Prostate gland (tissue), 2 donors: ENCODE measurements at regions not wholly inside any gene's neighbourhood (a gene's known extent, or its start where the extent isn't known, plus 50 kb on each side); places are given as distances from the start of the nearest gene placed in this dataset.

Source experiments
- DNase-seq: peaks from one replicate; pipeline ENCODE4 v3.0.0-alpha.2; 2019; ENCODE audit warnings: low spot score
- H3K27ac ChIP-seq, 2 donors: fragments of 200-600 bp; sonication (generic); 2 replicates each; pipeline ENCODE4 v1.5.1; 2017 to 2019
- H3K27me3 ChIP-seq: fragments of 200-600 bp; sonication (generic); replicated peaks from 2 replicates; pipeline ENCODE4 v1.5.1; 2019; ENCODE audit not compliant: insufficient read depth
- H3K36me3 ChIP-seq, 2 donors: fragments of 200-600 bp; sonication (generic); 1 replicate in 1 of 2; 2 replicates in 1 of 2; pipeline versions ENCODE4 v1.5.1 to v1.8.1; 2017 to 2019
- H3K4me1 ChIP-seq: fragments of 200-600 bp; sonication (generic); replicated peaks from 2 replicates; pipeline ENCODE4 v1.5.1; 2019
- H3K4me3 ChIP-seq, 2 donors: fragments of 200-600 bp; sonication (generic); 2 replicates each; pipeline ENCODE4 v1.5.1; 2017 to 2019
- H3K9me3 ChIP-seq: fragments of 200-600 bp; sonication (generic); 2 replicates; pipeline ENCODE4 v1.5.1; 2017
- POLR2A ChIP-seq: fragments of 450-650 bp; IDR thresholded peaks from one replicate; pipeline ENCODE4 v1.6.1; 2016; ENCODE audit warnings: antibody characterized with exemption, mild to moderate bottlenecking
- POLR2AphosphoS5 ChIP-seq: sonication (generic); formaldehyde crosslinking; IDR thresholded peaks from one replicate; pipeline ENCODE4 v1.6.1; 2017; ENCODE audit warnings: antibody characterized with exemption
- whole genome bisulfite sequencing: methylation state at CpG from one replicate; pipeline ENCODE4 v1.1.5; 2018; 5-methylcytosine and 5-hydroxymethylcytosine counted together
- intact Hi-C: fragments of 100-400 bp; cut with DNase I; formaldehyde crosslinking; loops from one replicate; pipeline ENCODE4 v1.14.2; 2022
- TF ChIP-seq, protein P1 (sequence below), 4 experiments: fragments of 200-600 bp in 2 of 4; fragments of 450-650 bp in 2 of 4; sonication (generic) in 2 of 4; IDR thresholded peaks; 1 replicate in 3 of 4; 2 replicates in 1 of 4; pipeline ENCODE4 v1.5.1; 2016 to 2019; ENCODE audit warnings: antibody characterized with exemption in 4 of 4, mild to moderate bottlenecking in 2 of 4, moderate library complexity in 2 of 4

DNA sequence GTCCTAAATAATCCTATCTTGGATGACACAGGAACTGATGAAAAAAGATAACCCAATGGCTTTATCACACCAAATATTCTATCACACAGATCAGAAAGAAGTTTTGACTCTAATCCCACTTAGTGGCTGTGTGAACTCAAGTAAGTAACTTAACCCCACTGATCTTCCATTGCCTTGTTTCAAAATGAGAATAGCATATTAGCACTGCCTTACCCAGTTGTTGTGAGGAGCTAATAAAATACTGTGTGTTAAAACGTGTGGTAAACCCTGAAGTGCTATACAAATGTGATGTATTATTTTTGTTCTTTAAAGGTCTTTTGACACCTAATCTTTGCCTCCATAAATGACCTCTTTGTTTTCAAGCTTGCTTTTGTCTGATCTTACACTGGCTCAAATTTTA is 60.9 kb upstream of the ARID2 start:
- no peak overlapping the region for H3K27ac ChIP-seq
- WGBS = 26% methylated on average over 1 of the region's 1 CpG
- no peak for DNase-seq
- H3K36me3 ChIP-seq = no peaks in the 10 kb centered on the region
- H3K4me1 ChIP-seq = no peaks in the 10 kb centered on the region
- TF ChIP-seq POLR2A = no peak
- TF ChIP-seq, protein P1, sequence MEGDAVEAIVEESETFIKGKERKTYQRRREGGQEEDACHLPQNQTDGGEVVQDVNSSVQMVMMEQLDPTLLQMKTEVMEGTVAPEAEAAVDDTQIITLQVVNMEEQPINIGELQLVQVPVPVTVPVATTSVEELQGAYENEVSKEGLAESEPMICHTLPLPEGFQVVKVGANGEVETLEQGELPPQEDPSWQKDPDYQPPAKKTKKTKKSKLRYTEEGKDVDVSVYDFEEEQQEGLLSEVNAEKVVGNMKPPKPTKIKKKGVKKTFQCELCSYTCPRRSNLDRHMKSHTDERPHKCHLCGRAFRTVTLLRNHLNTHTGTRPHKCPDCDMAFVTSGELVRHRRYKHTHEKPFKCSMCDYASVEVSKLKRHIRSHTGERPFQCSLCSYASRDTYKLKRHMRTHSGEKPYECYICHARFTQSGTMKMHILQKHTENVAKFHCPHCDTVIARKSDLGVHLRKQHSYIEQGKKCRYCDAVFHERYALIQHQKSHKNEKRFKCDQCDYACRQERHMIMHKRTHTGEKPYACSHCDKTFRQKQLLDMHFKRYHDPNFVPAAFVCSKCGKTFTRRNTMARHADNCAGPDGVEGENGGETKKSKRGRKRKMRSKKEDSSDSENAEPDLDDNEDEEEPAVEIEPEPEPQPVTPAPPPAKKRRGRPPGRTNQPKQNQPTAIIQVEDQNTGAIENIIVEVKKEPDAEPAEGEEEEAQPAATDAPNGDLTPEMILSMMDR (IDR thresholded peaks at IDR 0.05) = no peak
- no peak for TF ChIP-seq POLR2AphosphoS5
- H3K4me3 ChIP-seq = no peak overlapping the region
- H3K27me3 ChIP-seq = no peaks in the 10 kb centered on the region
- no peaks in the 10 kb centered on the region for H3K9me3 ChIP-seq
- intact Hi-C loops = no loop called here

DNA sequence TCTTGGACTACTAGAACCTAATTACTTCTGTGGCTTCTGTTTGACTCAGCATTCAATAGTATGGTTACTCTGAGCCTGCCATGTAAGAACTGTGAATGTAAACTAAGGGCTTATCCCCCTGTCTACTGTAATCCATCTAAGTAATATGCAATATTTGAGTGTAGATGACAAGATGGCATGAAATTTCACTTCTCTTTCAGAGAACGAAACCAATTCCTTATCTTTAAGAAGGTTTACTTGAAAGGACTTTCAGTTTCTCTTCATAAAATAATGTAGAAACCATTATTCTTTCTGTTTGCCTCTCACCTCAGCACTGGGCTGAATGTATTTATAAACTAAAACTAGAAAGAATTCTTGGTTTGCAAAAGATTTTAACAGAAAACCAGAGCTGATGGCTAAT is 60.4 kb upstream of the ARID2 start:
- TF ChIP-seq, protein P1 (IDR thresholded peaks at IDR 0.05) = no peak
- TF ChIP-seq POLR2AphosphoS5 = no peak
- TF ChIP-seq POLR2A = no peak
- WGBS = 72% methylated on average over 1 of the region's 1 CpG
- Histone ChIP-seq H3K4me3 (no peak overlapping the region), H3K27me3 (no peaks in the 10 kb centered on the region), H3K4me1 (no peaks in the 10 kb centered on the region), H3K36me3 (no peaks in the 10 kb centered on the region), H3K9me3 (no peaks in the 10 kb centered on the region), H3K27ac (no peak overlapping the region)
- no peak for DNase-seq
- intact Hi-C loops = no loop called here

DNA sequence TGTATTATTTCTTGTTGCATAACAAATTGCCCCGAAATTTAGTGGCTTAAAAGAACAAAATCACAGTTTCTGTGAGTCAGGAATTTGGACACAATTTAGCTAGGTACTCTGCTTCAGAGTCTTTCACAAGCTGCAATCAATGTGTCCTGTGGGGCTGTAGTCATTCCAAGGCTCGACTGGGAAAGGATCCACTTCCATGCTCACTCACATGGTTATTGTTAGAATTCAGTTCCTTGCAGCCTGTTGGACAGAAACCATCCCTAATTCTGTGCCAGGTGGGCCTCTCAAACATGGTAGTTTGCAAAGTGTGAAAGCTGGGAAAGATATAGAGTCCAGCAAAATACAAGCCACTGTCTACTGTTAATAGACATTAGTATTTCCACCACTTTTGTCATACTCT is 59.7 kb upstream of the ARID2 start:
- no peak for DNase-seq
- H3K4me1 ChIP-seq = no peaks in the 10 kb centered on the region
- no peak overlapping the region for H3K27ac ChIP-seq
- intact Hi-C loops = no loop called here
- H3K4me3 ChIP-seq = no peak overlapping the region
- no peaks in the 10 kb centered on the region for H3K27me3 ChIP-seq
- WGBS = 69% methylated on average over 2 of the region's 2 CpGs
- H3K9me3 ChIP-seq = no peaks in the 10 kb centered on the region
- no peak for TF ChIP-seq POLR2AphosphoS5
- TF ChIP-seq, protein P1 (IDR thresholded peaks at IDR 0.05) = no peak
- no peak for TF ChIP-seq POLR2A
- no peaks in the 10 kb centered on the region for H3K36me3 ChIP-seq

DNA sequence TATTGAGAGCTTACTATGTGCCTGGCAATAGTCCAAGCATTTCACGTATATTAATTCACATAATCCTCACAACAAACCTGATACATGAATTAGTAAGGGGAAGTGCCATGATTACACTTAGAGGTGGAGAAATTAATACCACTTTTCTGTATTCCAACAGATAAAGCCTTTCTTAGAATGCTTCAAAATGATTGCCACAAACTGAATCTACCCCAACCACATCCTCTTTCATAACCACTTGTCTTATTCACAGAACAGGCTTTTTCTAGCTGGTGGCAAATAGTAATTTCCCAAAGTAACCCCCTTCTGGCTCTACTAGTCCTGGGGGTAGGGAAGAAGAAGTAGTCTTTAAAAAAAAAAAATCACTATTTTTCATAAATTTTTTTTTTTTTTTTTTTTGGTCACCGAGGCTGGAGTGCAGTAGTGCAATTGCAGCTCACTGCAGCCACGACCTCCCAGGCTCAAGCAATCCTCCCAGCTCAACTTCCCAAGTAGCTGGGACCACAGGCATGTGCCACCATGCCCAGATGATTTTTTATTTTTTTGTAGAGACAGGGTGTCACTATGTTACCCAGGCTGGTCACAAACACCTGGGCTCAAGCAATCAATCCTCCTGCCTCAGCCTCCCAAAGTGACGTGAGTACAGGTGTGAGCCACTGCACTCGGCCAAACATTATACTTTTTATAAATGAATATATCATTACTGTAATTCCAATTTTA is 59.0 kb upstream of the ARID2 start:
- intact Hi-C loops = no loop called here
- Histone ChIP-seq H3K4me3 (no peak overlapping the region), H3K27me3 (no peaks in the 10 kb centered on the region), H3K9me3 (no peaks in the 10 kb centered on the region), H3K4me1 (no peaks in the 10 kb centered on the region), H3K36me3 (no peaks in the 10 kb centered on the region), H3K27ac (no peak overlapping the region)
- TF ChIP-seq, protein P1 (IDR thresholded peaks at IDR 0.05) = no peak
- TF ChIP-seq POLR2A (no peak), POLR2AphosphoS5 (no peak)
- no peak for DNase-seq
- 87% methylated on average over 5 of the region's 5 CpGs for WGBS

DNA sequence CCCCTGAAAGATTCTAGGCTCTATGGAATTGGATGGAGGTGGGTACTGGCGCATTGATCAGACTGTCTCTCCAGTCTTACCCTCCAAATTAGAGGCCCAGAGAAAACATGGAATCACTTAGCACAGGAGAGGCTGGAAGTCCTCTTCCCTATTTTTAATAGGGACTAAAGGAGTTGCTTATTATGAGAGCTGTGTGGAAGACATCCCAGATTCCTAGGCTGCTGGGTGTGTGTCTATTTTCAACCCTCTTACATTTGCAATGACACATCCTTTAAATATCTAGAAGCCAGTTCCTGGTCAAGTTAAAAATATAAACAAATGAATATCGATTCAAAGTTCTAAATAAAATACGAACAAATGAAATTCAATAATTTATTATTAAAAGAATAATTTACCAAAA is 58.3 kb upstream of the ARID2 start:
- TF ChIP-seq POLR2AphosphoS5 = no peak
- no peak for TF ChIP-seq POLR2A
- TF ChIP-seq, protein P1 (IDR thresholded peaks at IDR 0.05) = no peak
- WGBS = 75% methylated on average over 3 of the region's 3 CpGs
- intact Hi-C loops = no loop called here
- Histone ChIP-seq H3K27ac (no peak overlapping the region), H3K36me3 (no peaks in the 10 kb centered on the region), H3K9me3 (no peaks in the 10 kb centered on the region), H3K4me1 (no peaks in the 10 kb centered on the region), H3K27me3 (no peaks in the 10 kb centered on the region), H3K4me3 (no peak overlapping the region)
- no peak for DNase-seq
